Neural progenitor cell (in vitro differentiated cells): ENCODE measurements at regions not wholly inside any gene's neighbourhood (a gene's known extent, or its start where the extent isn't known, plus 50 kb on each side); places are given as distances from the start of the nearest gene placed in this dataset.

ENCODE experiments used
- DNase-seq: peaks from one replicate; pipeline ENCODE4 v3.0.0-alpha.2; 2016; ENCODE audit warnings: low spot score
- H2AFZ ChIP-seq: fragments of 200-600 bp; sonication (generic); replicated peaks from 2 replicates; pipeline ENCODE4 v1.6.1; 2016; ENCODE audit warnings: antibody characterized with exemption
- H3F3A ChIP-seq: fragments of 200-600 bp; sonication (generic); 2 replicates; pipeline ENCODE4 v1.6.1; 2016; ENCODE audit warnings: antibody characterized with exemption, low read depth
- H3K27ac ChIP-seq: fragments of 200-600 bp; sonication (generic); 2 replicates; pipeline ENCODE4 v1.5.1; 2016; ENCODE audit warnings: mild to moderate bottlenecking
- H3K27me3 ChIP-seq: fragments of 200-600 bp; sonication (generic); 2 replicates; pipeline ENCODE4 v1.6.1; 2016; ENCODE audit warnings: mild to moderate bottlenecking, moderate library complexity
- H3K36me3 ChIP-seq: fragments of 200-600 bp; sonication (generic); 2 replicates; pipeline ENCODE4 v1.5.1; 2016
- H3K4me1 ChIP-seq: fragments of 200-600 bp; sonication (generic); 2 replicates; pipeline ENCODE4 v1.6.1; 2016; ENCODE audit warnings: mixed run types
- H3K4me2 ChIP-seq: fragments of 200-600 bp; sonication (generic); 2 replicates; pipeline ENCODE4 v1.6.1; 2016
- H3K4me3 ChIP-seq: fragments of 200-600 bp; sonication (generic); 2 replicates; pipeline ENCODE4 v1.5.1; 2016
- H3K79me2 ChIP-seq: fragments of 200-600 bp; sonication (generic); 2 replicates; pipeline ENCODE4 v1.6.1; 2016; ENCODE audit warnings: low read depth
- H3K9ac ChIP-seq: fragments of 200-600 bp; sonication (generic); 2 replicates; pipeline ENCODE4 v1.6.1; 2016
- H3K9me3 ChIP-seq: fragments of 200-600 bp; sonication (generic); 2 replicates; pipeline ENCODE4 v1.5.1; 2016; ENCODE audit warnings: low read depth
- H4K20me1 ChIP-seq: fragments of 200-600 bp; sonication (generic); 2 replicates; pipeline ENCODE4 v1.6.1; 2016; ENCODE audit warnings: low read depth
- H3K27ac Mint-ChIP-seq: 3 replicates; pipeline ENCODE4 v1.8.0; 2021; ENCODE audit warnings: mixed read lengths
- H3K27me3 Mint-ChIP-seq: 2 replicates; pipeline ENCODE4 v1.8.0; 2022; ENCODE audit warnings: low read depth, mild to moderate bottlenecking, inconsistent platforms, moderate library complexity, mixed read lengths; ENCODE audit not compliant: insufficient read depth
- H3K36me3 Mint-ChIP-seq: 3 replicates; pipeline ENCODE4 v1.8.0; 2021; ENCODE audit warnings: mixed read lengths
- H3K4me1 Mint-ChIP-seq: 3 replicates; pipeline ENCODE4 v1.8.0; 2021; ENCODE audit warnings: mixed read lengths
- H3K4me3 Mint-ChIP-seq: 3 replicates; pipeline ENCODE4 v1.8.0; 2021; ENCODE audit warnings: mild to moderate bottlenecking, moderate library complexity, mixed read lengths
- H3K9me3 Mint-ChIP-seq: 3 replicates; pipeline ENCODE4 v1.8.0; 2020; ENCODE audit warnings: mixed read lengths
- CTCF ChIP-seq: fragments of 200-600 bp; sonication (generic); IDR thresholded peaks from 2 replicates; pipeline ENCODE4 v1.5.1; 2017; ENCODE audit warnings: antibody characterized with exemption, mild to moderate bottlenecking
- EZH2 ChIP-seq: fragments of 200-600 bp; sonication (generic); IDR thresholded peaks from 2 replicates; pipeline ENCODE4 v1.6.1; 2017; ENCODE audit warnings: antibody characterized with exemption, mild to moderate bottlenecking, moderate library complexity
- EZH2phosphoT487 ChIP-seq: fragments of 200-600 bp; sonication (generic); IDR thresholded peaks from 2 replicates; pipeline ENCODE4 v1.6.1; 2017; ENCODE audit warnings: antibody characterized with exemption

DNA sequence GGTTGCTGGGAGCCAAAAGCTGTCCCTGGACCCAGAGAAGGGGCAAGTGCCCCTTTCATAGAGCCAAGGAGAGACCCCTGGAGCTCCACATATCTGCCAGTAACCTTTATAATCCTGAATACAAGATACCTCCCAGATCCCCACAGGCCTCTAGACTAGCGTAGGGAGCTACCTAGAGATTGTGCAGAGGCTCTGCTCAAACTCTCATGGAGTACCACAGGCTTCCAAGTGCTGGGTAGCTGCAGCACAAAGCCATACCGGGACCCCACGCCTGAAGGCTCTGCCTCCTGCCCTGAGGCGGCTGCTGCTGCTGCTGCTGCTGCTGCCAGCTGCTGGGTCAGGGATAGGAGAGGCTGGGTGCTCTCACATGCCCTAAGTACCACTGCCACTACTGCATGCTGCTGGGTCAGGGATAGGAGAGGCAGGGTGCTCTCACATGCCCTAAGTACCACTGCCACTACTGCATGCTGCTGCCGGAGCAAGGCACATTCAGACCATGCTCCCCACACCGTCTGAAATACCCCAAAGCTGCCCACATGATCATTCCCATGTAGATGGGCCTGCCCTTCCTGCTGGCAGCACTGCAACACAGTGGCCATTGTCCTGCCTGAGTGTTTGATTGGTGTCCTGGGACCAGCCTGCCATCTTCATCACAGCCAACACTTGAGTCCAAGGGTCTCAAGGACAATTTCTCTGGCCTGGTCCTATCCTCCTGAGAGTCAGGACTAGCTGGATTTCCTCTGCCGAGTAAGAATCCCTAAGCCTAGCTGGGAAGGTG lies 1434.3 kb upstream of the ADGRB3 start:
- Mint-ChIP-seq H3K9me3 (peaks cover 9% of the 10 kb centered on the region), H3K4me1 (no peaks in the 10 kb centered on the region), H3K27ac (no peak overlapping the region), H3K27me3 (peaks cover 2% of the 10 kb centered on the region), H3K36me3 (no peaks in the 10 kb centered on the region), H3K4me3 (no peak overlapping the region)
- TF ChIP-seq EZH2phosphoT487 (no peak), CTCF (no peak), EZH2 (no peak)
- no peaks in the 10 kb centered on the region for H4K20me1 ChIP-seq
- H3K4me3 ChIP-seq = no peak overlapping the region
- H3K9ac ChIP-seq = no peak overlapping the region
- H2AFZ ChIP-seq = no peak overlapping the region
- DNase-seq = no peak
- no peaks in the 10 kb centered on the region for H3K79me2 ChIP-seq
- no peak overlapping the region for H3K4me2 ChIP-seq
- no peaks in the 10 kb centered on the region for H3F3A ChIP-seq
- H3K4me1 ChIP-seq = no peaks in the 10 kb centered on the region
- no peak overlapping the region for H3K27ac ChIP-seq
- H3K36me3 ChIP-seq = no peaks in the 10 kb centered on the region
- H3K9me3 ChIP-seq = no peaks in the 10 kb centered on the region
- no peaks in the 10 kb centered on the region for H3K27me3 ChIP-seq

GRCh38 chr6:67199425-67199824 lies 1435.7 kb upstream of the ADGRB3 start:
- Mint-ChIP-seq H3K27me3 (peaks cover 2% of the 10 kb centered on the region), H3K4me1 (no peaks in the 10 kb centered on the region), H3K9me3 (peaks cover 9% of the 10 kb centered on the region), H3K4me3 (no peak overlapping the region), H3K36me3 (no peaks in the 10 kb centered on the region), H3K27ac (no peak overlapping the region)
- Histone ChIP-seq H3K4me3 (no peak overlapping the region), H3K36me3 (no peaks in the 10 kb centered on the region), H4K20me1 (no peaks in the 10 kb centered on the region), H3K79me2 (no peaks in the 10 kb centered on the region), H3K27ac (no peak overlapping the region), H3K4me1 (no peaks in the 10 kb centered on the region), H3K9me3 (no peaks in the 10 kb centered on the region), H3K9ac (no peak overlapping the region), H3F3A (no peaks in the 10 kb centered on the region), H3K4me2 (no peak overlapping the region), H3K27me3 (no peaks in the 10 kb centered on the region), H2AFZ (no peak overlapping the region)
- TF ChIP-seq EZH2phosphoT487 (no peak), CTCF (no peak), EZH2 (no peak)
- DNase-seq = no peak

DNA sequence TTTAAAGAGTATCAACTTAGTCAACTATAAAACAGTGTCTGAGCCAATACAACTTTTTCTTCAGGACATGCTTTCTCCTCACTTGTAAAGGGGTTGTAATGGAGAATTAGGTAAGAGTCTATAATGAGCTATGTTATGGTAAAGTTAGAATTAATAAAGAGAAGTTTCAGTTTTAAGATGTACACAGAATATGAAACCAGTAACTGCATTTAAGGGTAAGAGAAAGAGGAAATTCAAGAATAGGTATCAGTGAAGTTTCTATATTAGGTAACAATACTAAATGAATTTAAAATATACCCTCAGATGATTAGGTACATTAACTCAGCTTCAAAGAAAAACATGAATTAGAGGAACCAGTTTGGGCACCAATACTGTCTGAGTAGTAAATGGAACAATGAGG lies 1444.3 kb upstream of the ADGRB3 start:
- Histone ChIP-seq H3K4me2 (no peak overlapping the region), H3K9me3 (no peaks in the 10 kb centered on the region), H3K79me2 (no peaks in the 10 kb centered on the region), H3F3A (no peaks in the 10 kb centered on the region), H3K4me1 (no peaks in the 10 kb centered on the region), H3K27me3 (no peaks in the 10 kb centered on the region), H3K4me3 (no peak overlapping the region), H4K20me1 (no peaks in the 10 kb centered on the region), H3K27ac (no peak overlapping the region), H3K9ac (no peak overlapping the region), H2AFZ (no peak overlapping the region), H3K36me3 (no peaks in the 10 kb centered on the region)
- DNase-seq = no peak
- TF ChIP-seq CTCF (no peak), EZH2 (no peak), EZH2phosphoT487 (no peak)
- Mint-ChIP-seq H3K4me3 (no peak overlapping the region), H3K27me3 (no peaks in the 10 kb centered on the region), H3K36me3 (no peaks in the 10 kb centered on the region), H3K27ac (no peak overlapping the region), H3K4me1 (no peaks in the 10 kb centered on the region), H3K9me3 (peaks cover 5% of the 10 kb centered on the region)
